C4-2B (cell line): ENCODE measurements at regions not wholly inside any gene's neighbourhood (a gene's known extent, or its start where the extent isn't known, plus 50 kb on each side); places are given as distances from the start of the nearest gene placed in this dataset.

Experiments
- CTCF ChIP-seq: fragments of 450-650 bp; conservative IDR thresholded peaks from 2 replicates; pipeline ENCODE4 v1.5.1; 2017; ENCODE audit warnings: mild to moderate bottlenecking
- ZFX ChIP-seq: fragments of 450-650 bp; IDR thresholded peaks from 2 replicates; pipeline ENCODE4 v1.6.1; 2017

GRCh38 chr4:137067735-137068134 is 464.6 kb downstream of the PCDH18 start:
- TF ChIP-seq CTCF: no peak
- no peak for TF ChIP-seq ZFX
